ENCODE measurements at regions not wholly inside any gene's neighbourhood (a gene's known extent, or its start where the extent isn't known, plus 50 kb on each side); places are given as distances from the start of the nearest gene placed in this dataset.

GRCh38 chr12:22978962-22979361, 354.0 kb downstream of the ETNK1 start:
- intact Hi-C loops (cut with micrococcal nuclease; ENCODE audit: unreplicated experiment), result no loop called here
- no peak overlapping the region for H3K4me3 ChIP-seq (ENCODE audit: low read depth, low read length)
- no peaks in the 10 kb centered on the region for H3K27me3 ChIP-seq (replicated peaks; ENCODE audit: control insufficient read depth, insufficient read depth, low read length)
- H3K9me3 ChIP-seq, result no peaks in the 10 kb centered on the region
- CTCF ChIA-PET, result no interaction called here
- POLR2A ChIA-PET, result no interaction called here
- no TSS peak for BruUV-seq (replicated peaks)
- no peaks in the 10 kb centered on the region for H3K9me3 Mint-ChIP-seq (ENCODE audit: unreplicated experiment)
- H3K4me3 Mint-ChIP-seq (ENCODE audit: unreplicated experiment), result no peak overlapping the region
- H3K4me1 ChIP-seq, result no peaks in the 10 kb centered on the region
- no peaks in the 10 kb centered on the region for H3K36me3 ChIP-seq (ENCODE audit: control insufficient read depth, insufficient read depth, low read length)
- no peaks in the 10 kb centered on the region for H3K4me1 Mint-ChIP-seq (ENCODE audit: low read depth, unreplicated experiment)
- H3K36me3 Mint-ChIP-seq (ENCODE audit: insufficient read depth, unreplicated experiment), result no peaks in the 10 kb centered on the region
- H3K27ac Mint-ChIP-seq (ENCODE audit: unreplicated experiment), result no peak overlapping the region
- no peak for TF ChIP-seq CTCF (IDR thresholded peaks at IDR 0.05; ENCODE audit: insufficient read depth in 1 of 2, low read depth in 1 of 2, low read length in 1 of 2, severe bottlenecking in 1 of 2, unreplicated experiment in 1 of 2)
- DNase-seq, result no peak
- peaks cover 13% of the 10 kb centered on the region for H3K27me3 Mint-ChIP-seq (ENCODE audit: insufficient read depth, unreplicated experiment)

GRCh38 chr12:22979854-22980469, 355.0 kb downstream of the ETNK1 start:
- ChIA-PET POLR2A (no interaction called here), CTCF (no interaction called here)
- Histone ChIP-seq H3K4me3 (ENCODE audit: low read depth, low read length) (no peak overlapping the region), H3K27me3 (replicated peaks; ENCODE audit: control insufficient read depth, insufficient read depth, low read length) (no peaks in the 10 kb centered on the region), H3K9me3 (no peaks in the 10 kb centered on the region), H3K4me1 (no peaks in the 10 kb centered on the region), H3K36me3 (ENCODE audit: control insufficient read depth, insufficient read depth, low read length) (no peaks in the 10 kb centered on the region)
- TF ChIP-seq CTCF (IDR thresholded peaks at IDR 0.05; ENCODE audit: insufficient read depth in 1 of 2, low read depth in 1 of 2, low read length in 1 of 2, severe bottlenecking in 1 of 2, unreplicated experiment in 1 of 2), result no peak
- BruUV-seq (replicated peaks), result no TSS peak
- Mint-ChIP-seq H3K27me3 (ENCODE audit: insufficient read depth, unreplicated experiment) (peaks cover 14% of the 10 kb centered on the region), H3K36me3 (ENCODE audit: insufficient read depth, unreplicated experiment) (no peaks in the 10 kb centered on the region), H3K9me3 (ENCODE audit: unreplicated experiment) (no peaks in the 10 kb centered on the region), H3K4me3 (ENCODE audit: unreplicated experiment) (no peak overlapping the region), H3K27ac (ENCODE audit: unreplicated experiment) (no peak overlapping the region), H3K4me1 (ENCODE audit: low read depth, unreplicated experiment) (no peaks in the 10 kb centered on the region)
- no peak for DNase-seq
- intact Hi-C loops (cut with micrococcal nuclease; ENCODE audit: unreplicated experiment), result loop anchor here (5.0 kb wide), 1 partner anchor 98 kb away; no protein-coding TSS in a partner anchor

- BruUV-seq (replicated peaks), result no TSS peak
- intact Hi-C loops (cut with micrococcal nuclease; ENCODE audit: unreplicated experiment), result loop anchor here (1.0 to 5.0 kb wide), 4 partner anchors 99 to 297 kb away; no protein-coding TSS in a partner anchor
- Histone ChIP-seq H3K9me3 (no peaks in the 10 kb centered on the region), H3K27me3 (replicated peaks; ENCODE audit: control insufficient read depth, insufficient read depth, low read length) (no peaks in the 10 kb centered on the region), H3K36me3 (ENCODE audit: control insufficient read depth, insufficient read depth, low read length) (no peaks in the 10 kb centered on the region), H3K4me3 (ENCODE audit: low read depth, low read length) (no peak overlapping the region), H3K4me1 (no peaks in the 10 kb centered on the region)
- peak in 1 of 2 experiments; percentile 25 for DNase-seq
- H3K4me1 Mint-ChIP-seq (ENCODE audit: low read depth, unreplicated experiment), result no peaks in the 10 kb centered on the region
- H3K27me3 Mint-ChIP-seq (ENCODE audit: insufficient read depth, unreplicated experiment), result peaks cover 14% of the 10 kb centered on the region
- H3K27ac Mint-ChIP-seq (ENCODE audit: unreplicated experiment), result no peak overlapping the region
- no peak overlapping the region for H3K4me3 Mint-ChIP-seq (ENCODE audit: unreplicated experiment)
- TF ChIP-seq CTCF (IDR thresholded peaks at IDR 0.05; ENCODE audit: insufficient read depth in 1 of 2, low read depth in 1 of 2, low read length in 1 of 2, severe bottlenecking in 1 of 2, unreplicated experiment in 1 of 2), result peak in 1 of 2 experiments; percentile 40
- ChIA-PET CTCF (interaction anchor here (1.0 kb wide), 1 partner anchor 125 kb away, joined by 3 read pairs; no protein-coding TSS in a partner anchor), POLR2A (no interaction called here)
- H3K9me3 Mint-ChIP-seq (ENCODE audit: unreplicated experiment), result no peaks in the 10 kb centered on the region
- no peaks in the 10 kb centered on the region for H3K36me3 Mint-ChIP-seq (ENCODE audit: insufficient read depth, unreplicated experiment)
Observed at GRCh38 chr12:22981711-22982110, 356.7 kb downstream of the ETNK1 start.

Measured in Caco-2 (cell line).